K562 (cell line): ENCODE measurements at regions not wholly inside any gene's neighbourhood (a gene's known extent, or its start where the extent isn't known, plus 50 kb on each side); places are given as distances from the start of the nearest gene placed in this dataset.

Experiments
- CHD7 ChIP-seq: fragments of 200-600 bp; sonication (generic); IDR thresholded peaks from one replicate; pipeline ENCODE4 v1.6.1; 2012; ENCODE audit warnings: mild to moderate bottlenecking, low read depth, low read length, inconsistent platforms
- GTF2F1 ChIP-seq: IDR thresholded peaks from 2 replicates; pipeline ENCODE4 v1.6.1; 2011; ENCODE audit warnings: low read depth, low read length, improper control_type of control experiment
- HDAC6 ChIP-seq: IDR thresholded peaks from 2 replicates; pipeline ENCODE4 v1.6.1; 2012; ENCODE audit warnings: low read depth, mild to moderate bottlenecking, control low read depth, inconsistent platforms, low read length, moderate library complexity
- HNRNPH1 ChIP-seq: fragments of 200-400 bp; formaldehyde crosslinking; optimal IDR thresholded peaks from 2 replicates; pipeline ENCODE3; 2017; ENCODE audit warnings: low read depth, mild to moderate bottlenecking, low read length, moderate library complexity
- HNRNPL ChIP-seq: fragments of 200-400 bp; formaldehyde crosslinking; IDR thresholded peaks from 2 replicates; pipeline ENCODE4 v1.6.1; 2017; ENCODE audit warnings: low read depth, mild to moderate bottlenecking, low read length
- NFE2L1 ChIP-seq: fragments of 450-650 bp; IDR thresholded peaks from 2 replicates; pipeline ENCODE4 v1.6.1; 2016; ENCODE audit warnings: missing genetic modification characterization, low read depth, mild to moderate bottlenecking, missing compliant biosample characterization, moderate library complexity, borderline replicate concordance
- PHF8 ChIP-seq: fragments of 200-600 bp; sonication (generic); IDR thresholded peaks from 2 replicates; pipeline ENCODE4 v1.6.1; 2012; ENCODE audit warnings: mixed run types, mild to moderate bottlenecking, inconsistent platforms, low read length, moderate library complexity, borderline replicate concordance
- SMAD3 ChIP-seq: fragments of 450-650 bp; formaldehyde crosslinking; conservative IDR thresholded peaks from 2 replicates; pipeline ENCODE4 v1.4.0; 2020; ENCODE audit warnings: mild to moderate bottlenecking
- SMARCA5 ChIP-seq: fragments of 450-650 bp; IDR thresholded peaks from 2 replicates; pipeline ENCODE4 v1.6.1; 2016
- SMARCC2 ChIP-seq: fragments of 450-650 bp; IDR thresholded peaks from 2 replicates; pipeline ENCODE4 v1.6.1; 2017; ENCODE audit warnings: antibody characterized with exemption, moderate library complexity, mild to moderate bottlenecking, low read depth
- SRSF1 ChIP-seq: fragments of 200-400 bp; formaldehyde crosslinking; IDR thresholded peaks from 2 replicates; pipeline ENCODE4 v1.6.1; 2017; ENCODE audit warnings: mild to moderate bottlenecking, low read depth, low read length, moderate library complexity
- ZNF764 ChIP-seq: fragments of 250-450 bp; sonication (Bioruptor Pico); IDR thresholded peaks from 2 replicates; pipeline ENCODE4 v1.4.0; 2020; ENCODE audit warnings: low read depth, mild to moderate bottlenecking, moderate library complexity
- TF ChIP-seq, protein P1 (sequence below): fragments of 450-650 bp; IDR thresholded peaks from 2 replicates; pipeline ENCODE4 v1.6.1; 2016; ENCODE audit warnings: low read depth, mild to moderate bottlenecking, moderate library complexity
- TF ChIP-seq, protein P2 (sequence below): fragments of 450-650 bp; IDR thresholded peaks from 2 replicates; pipeline ENCODE4 v1.6.1; 2016; ENCODE audit warnings: missing biosample characterization, missing genetic modification characterization

GRCh38 chr15:92803852-92804609 lies 96.1 kb upstream of the CHD2 start (continued):
- TF ChIP-seq, protein P1, sequence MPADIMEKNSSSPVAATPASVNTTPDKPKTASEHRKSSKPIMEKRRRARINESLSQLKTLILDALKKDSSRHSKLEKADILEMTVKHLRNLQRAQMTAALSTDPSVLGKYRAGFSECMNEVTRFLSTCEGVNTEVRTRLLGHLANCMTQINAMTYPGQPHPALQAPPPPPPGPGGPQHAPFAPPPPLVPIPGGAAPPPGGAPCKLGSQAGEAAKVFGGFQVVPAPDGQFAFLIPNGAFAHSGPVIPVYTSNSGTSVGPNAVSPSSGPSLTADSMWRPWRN, result peak; percentile 29; the same call in 1 of the 2 replicates
- TF ChIP-seq SRSF1 (no peak), NFE2L1 (tag) (peak; percentile 66), HDAC6 (no peak), HNRNPH1 (no peak), PHF8 (peak; percentile 20; the same call in 1 of the 2 replicates), HNRNPL (no peak), CHD7 (no peak), GTF2F1 (no peak), SMAD3 (CRISPR knock-in tag) (0 out of 2 replicates have a peak, but pooled peaks have one; percentile 48), SMARCC2 (peak; percentile 96), SMARCA5 (no peak), ZNF764 (CRISPR knock-in tag) (no peak)
- TF ChIP-seq, protein P2, sequence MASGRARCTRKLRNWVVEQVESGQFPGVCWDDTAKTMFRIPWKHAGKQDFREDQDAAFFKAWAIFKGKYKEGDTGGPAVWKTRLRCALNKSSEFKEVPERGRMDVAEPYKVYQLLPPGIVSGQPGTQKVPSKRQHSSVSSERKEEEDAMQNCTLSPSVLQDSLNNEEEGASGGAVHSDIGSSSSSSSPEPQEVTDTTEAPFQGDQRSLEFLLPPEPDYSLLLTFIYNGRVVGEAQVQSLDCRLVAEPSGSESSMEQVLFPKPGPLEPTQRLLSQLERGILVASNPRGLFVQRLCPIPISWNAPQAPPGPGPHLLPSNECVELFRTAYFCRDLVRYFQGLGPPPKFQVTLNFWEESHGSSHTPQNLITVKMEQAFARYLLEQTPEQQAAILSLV (tag), result peak; percentile 92
